ENCODE measurements at regions not wholly inside any gene's neighbourhood (a gene's known extent, or its start where the extent isn't known, plus 50 kb on each side); places are given as distances from the start of the nearest gene placed in this dataset.

DNA sequence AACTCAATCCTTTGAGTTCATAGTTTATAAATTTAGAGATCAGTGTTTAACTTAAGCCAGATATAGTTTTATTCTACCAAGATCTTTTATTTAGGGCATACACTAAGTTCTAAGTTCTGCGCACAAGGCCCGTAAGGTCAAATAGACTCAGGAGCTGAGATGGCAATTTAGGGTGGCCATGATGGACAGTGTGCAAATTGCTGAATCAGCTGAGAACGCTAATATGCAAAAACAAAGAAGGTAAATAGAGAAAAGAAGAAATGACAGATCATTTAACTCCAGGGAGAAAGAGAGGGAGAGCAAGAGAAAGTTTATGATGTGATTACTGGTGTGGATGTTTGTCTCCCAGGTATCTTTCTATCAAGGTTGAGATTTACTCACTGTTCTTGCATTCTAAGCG, 678.5 kb downstream of the OTOL1 start:
- H3K36me3 Mint-ChIP-seq (ENCODE audit: insufficient read depth in 1 of 3, low read depth in 3 of 3): peaks cover 0 to 11% (median 0%) of the 10 kb centered on the region in 3 experiments; a peak in 2 of 7 replicates
- H4K20me1 ChIP-seq (ENCODE audit: control insufficient read depth, insufficient read depth, insufficient read length): no peaks in the 10 kb centered on the region
- no peak overlapping the region for H3T11ph ChIP-seq (ENCODE audit: low read length)
- H3K27ac Mint-ChIP-seq: no peak overlapping the region
- no peak overlapping the region for H2BK120ac ChIP-seq (ENCODE audit: low read depth, low read length, poor library complexity, severe bottlenecking)
- peaks cover 0 to 7% of the 10 kb centered on the region in 2 experiments; a peak in 3 of 5 replicates for H3K9me3 Mint-ChIP-seq
- TF ChIP-seq, protein P1, sequence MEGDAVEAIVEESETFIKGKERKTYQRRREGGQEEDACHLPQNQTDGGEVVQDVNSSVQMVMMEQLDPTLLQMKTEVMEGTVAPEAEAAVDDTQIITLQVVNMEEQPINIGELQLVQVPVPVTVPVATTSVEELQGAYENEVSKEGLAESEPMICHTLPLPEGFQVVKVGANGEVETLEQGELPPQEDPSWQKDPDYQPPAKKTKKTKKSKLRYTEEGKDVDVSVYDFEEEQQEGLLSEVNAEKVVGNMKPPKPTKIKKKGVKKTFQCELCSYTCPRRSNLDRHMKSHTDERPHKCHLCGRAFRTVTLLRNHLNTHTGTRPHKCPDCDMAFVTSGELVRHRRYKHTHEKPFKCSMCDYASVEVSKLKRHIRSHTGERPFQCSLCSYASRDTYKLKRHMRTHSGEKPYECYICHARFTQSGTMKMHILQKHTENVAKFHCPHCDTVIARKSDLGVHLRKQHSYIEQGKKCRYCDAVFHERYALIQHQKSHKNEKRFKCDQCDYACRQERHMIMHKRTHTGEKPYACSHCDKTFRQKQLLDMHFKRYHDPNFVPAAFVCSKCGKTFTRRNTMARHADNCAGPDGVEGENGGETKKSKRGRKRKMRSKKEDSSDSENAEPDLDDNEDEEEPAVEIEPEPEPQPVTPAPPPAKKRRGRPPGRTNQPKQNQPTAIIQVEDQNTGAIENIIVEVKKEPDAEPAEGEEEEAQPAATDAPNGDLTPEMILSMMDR (conservative IDR thresholded peaks at IDR 0.05): no peak
- H3K56ac ChIP-seq (ENCODE audit: insufficient read length, low read depth, low read length): no peak overlapping the region
- no peak overlapping the region for H4K91ac ChIP-seq (ENCODE audit: insufficient read length, low read depth, low read length)
- H2BK12ac ChIP-seq (ENCODE audit: insufficient read length, low read depth, low read length): no peak overlapping the region
- no peak overlapping the region for H3K4me3 Mint-ChIP-seq
- no peak overlapping the region for H3K14ac ChIP-seq (ENCODE audit: insufficient read depth, low read length)
- H3K4me2 ChIP-seq (ENCODE audit: insufficient read depth, insufficient read length, low read length): no peak overlapping the region
- no peak overlapping the region for H2BK20ac ChIP-seq (ENCODE audit: low read depth, low read length, poor library complexity, severe bottlenecking)
- no peak overlapping the region for H3K9ac ChIP-seq (ENCODE audit: extremely low read depth, insufficient read length, low read length)
- no peaks in the 10 kb centered on the region for H3K27me3 ChIP-seq (ENCODE audit: insufficient read depth, low read length)
- no peaks in the 10 kb centered on the region for H3K79me1 ChIP-seq (ENCODE audit: insufficient read depth, low read depth, low read length, poor library complexity, severe bottlenecking)
- H2BK15ac ChIP-seq (ENCODE audit: low read depth, low read length): no peak overlapping the region
- no peak overlapping the region for H2AK5ac ChIP-seq (ENCODE audit: insufficient read length, low read length)
- H3K4me1 ChIP-seq (ENCODE audit: insufficient read depth, low read length): no peaks in the 10 kb centered on the region
- H4K8ac ChIP-seq (replicated peaks; ENCODE audit: insufficient read length, low read depth, low read length): no peak overlapping the region
- H4K5ac ChIP-seq (ENCODE audit: insufficient read length, low read depth, low read length): no peak overlapping the region
- H3K4me1 Mint-ChIP-seq: no peaks in the 10 kb centered on the region
- H3K4ac ChIP-seq (ENCODE audit: low read depth, low read length): no peak overlapping the region
- H3K79me2 ChIP-seq (ENCODE audit: insufficient read depth, low read length): no peaks in the 10 kb centered on the region
- no peaks in the 10 kb centered on the region for H3K27me3 Mint-ChIP-seq (ENCODE audit: low read depth)
- no peaks in the 10 kb centered on the region for H3K9me3 ChIP-seq (ENCODE audit: control insufficient read depth, low read depth, low read length)
- H3K27ac ChIP-seq (ENCODE audit: insufficient read length, low read depth, low read length): no peak overlapping the region
- H3K23me2 ChIP-seq (ENCODE audit: insufficient read length, low read depth, low read length, poor library complexity, severe bottlenecking): no peaks in the 10 kb centered on the region
- H2AFZ ChIP-seq (ENCODE audit: low read length): no peak overlapping the region
- DNase-seq: no peak
- H3K23ac ChIP-seq (ENCODE audit: insufficient read length, low read depth, low read length): no peak overlapping the region
- H3K18ac ChIP-seq (ENCODE audit: insufficient read length, low read depth, low read length): no peak overlapping the region
- no CpG with 5 or more reads among the region's 4 CpGs for WGBS (ENCODE audit: extremely low coverage, insufficient read length, low lambda C conversion rate)
- H2BK5ac ChIP-seq (ENCODE audit: insufficient read length, low read length): no peak overlapping the region

All from H9 (cell line).